DND-41 (cell line): ENCODE measurements at regions not wholly inside any gene's neighbourhood (a gene's known extent, or its start where the extent isn't known, plus 50 kb on each side); places are given as distances from the start of the nearest gene placed in this dataset.

Experiments
- ATAC-seq: fragments of 200-7000 bp; cut with Tn5 transposase; 3 replicates; pipeline ENCODE4 v1.9.1; 2021; ENCODE audit warnings: low read depth; ENCODE audit not compliant: insufficient read depth
- DNase-seq: peaks from one replicate; pipeline ENCODE4 v3.0.0-alpha.2; 2020
- H2AFZ ChIP-seq: 2 replicates; pipeline ENCODE4 v1.6.0; 2012; ENCODE audit warnings: low read depth, low read length
- H3K27ac ChIP-seq: 2 replicates; pipeline ENCODE4 v1.5.1; 2012; ENCODE audit warnings: low read length, inconsistent platforms
- H3K27me3 ChIP-seq: fragments of 200-600 bp; sonication (generic); 2 replicates; pipeline ENCODE4 v1.6.0; 2012; ENCODE audit warnings: low read length, mild to moderate bottlenecking, inconsistent platforms; ENCODE audit not compliant: insufficient read depth, poor library complexity
- H3K36me3 ChIP-seq: 2 replicates; pipeline ENCODE4 v1.5.1; 2012; ENCODE audit warnings: low read length, inconsistent platforms; ENCODE audit not compliant: insufficient read depth
- H3K4me1 ChIP-seq: 2 replicates; pipeline ENCODE4 v1.5.1; 2012; ENCODE audit warnings: mild to moderate bottlenecking, low read length; ENCODE audit not compliant: insufficient read depth
- H3K4me2 ChIP-seq: 2 replicates; pipeline ENCODE4 v1.6.0; 2012; ENCODE audit warnings: mild to moderate bottlenecking, moderate library complexity, low read length, inconsistent platforms; ENCODE audit not compliant: insufficient read depth
- H3K4me3 ChIP-seq, 2 experiments: fragments of 200-600 bp in 1 of 2; shearing (Covaris generic) in 1 of 2; 2 replicates each; pipeline ENCODE4 v1.5.1; 2012 to 2016; ENCODE audit warnings: inconsistent platforms in 2 of 2, low read length in 2 of 2, mild to moderate bottlenecking in 2 of 2, low read depth in 1 of 2, moderate library complexity in 1 of 2
- H3K79me2 ChIP-seq: 2 replicates; pipeline ENCODE4 v1.6.0; 2012; ENCODE audit warnings: low read length, inconsistent platforms; ENCODE audit not compliant: insufficient read depth
- H3K9ac ChIP-seq: 2 replicates; pipeline ENCODE4 v1.6.0; 2012; ENCODE audit warnings: low read depth, mild to moderate bottlenecking, inconsistent platforms, low read length, moderate library complexity
- H3K9me3 ChIP-seq: 2 replicates; pipeline ENCODE4 v1.5.1; 2012; ENCODE audit warnings: low read length, moderate library complexity, mild to moderate bottlenecking, inconsistent platforms; ENCODE audit not compliant: insufficient read depth, severe bottlenecking
- H4K20me1 ChIP-seq: 2 replicates; pipeline ENCODE4 v1.6.0; 2012; ENCODE audit warnings: low read length; ENCODE audit not compliant: insufficient read depth
- EZH2 ChIP-seq: IDR thresholded peaks from 3 replicates; pipeline ENCODE4 v1.6.1; 2012; ENCODE audit warnings: borderline replicate concordance, low read depth, mild to moderate bottlenecking, moderate library complexity, low read length, inconsistent platforms; ENCODE audit not compliant: severe bottlenecking
- TF ChIP-seq, protein P1 (sequence below): IDR thresholded peaks from 2 replicates; pipeline ENCODE4 v1.5.1; 2012; ENCODE audit warnings: borderline replicate concordance, low read length, moderate library complexity, mild to moderate bottlenecking; ENCODE audit not compliant: poor library complexity, severe bottlenecking; ENCODE audit errors: extremely low read depth

DNA sequence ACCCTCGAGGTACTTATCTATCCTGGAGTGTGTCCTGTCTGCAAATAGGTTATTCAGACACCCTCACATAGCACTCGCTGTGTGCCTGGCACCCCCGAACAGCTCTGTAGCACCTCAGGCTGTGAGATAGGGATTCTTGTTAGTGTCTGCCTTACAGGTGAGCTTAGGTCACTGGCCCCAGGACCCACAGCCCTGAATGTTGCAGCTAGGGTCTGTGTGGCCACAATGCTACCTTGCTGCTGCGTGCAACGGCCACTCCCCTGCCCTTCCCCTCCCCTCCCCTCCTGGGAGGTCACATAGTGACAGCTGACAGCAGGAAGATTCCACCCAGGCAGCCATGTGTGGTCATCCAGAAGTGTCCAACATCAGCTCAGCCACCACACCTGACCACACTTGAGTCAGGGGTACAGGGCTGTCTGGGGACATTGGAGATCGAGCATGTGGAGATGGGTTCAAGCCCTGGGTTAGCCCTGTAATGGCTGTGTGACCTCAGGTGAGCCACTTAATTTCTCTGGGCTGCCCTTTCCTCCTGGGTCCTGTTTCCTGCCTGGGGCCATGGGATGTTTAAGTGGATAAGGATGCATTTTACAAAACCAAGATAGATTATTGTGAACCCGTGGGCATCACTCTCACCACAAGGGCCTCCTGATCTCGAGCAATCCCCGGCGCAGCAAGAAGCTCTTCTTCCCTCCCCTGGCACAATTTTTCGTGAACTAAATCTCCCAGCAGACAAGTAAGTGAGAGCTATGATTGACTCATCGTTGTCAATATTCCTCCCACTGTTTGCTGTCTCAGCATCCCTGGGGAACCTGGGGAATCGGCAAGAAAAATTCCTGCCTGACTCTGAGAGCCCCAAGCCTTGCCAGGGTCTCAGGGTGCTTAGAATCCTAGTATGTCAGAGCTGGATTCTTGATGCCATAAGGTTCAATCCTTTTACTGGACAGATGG lies 208.7 kb downstream of the PTPRU start:
- Histone ChIP-seq H3K27ac (no peak overlapping the region), H3K9ac (no peak overlapping the region), H3K79me2 (no peaks in the 10 kb centered on the region), H3K4me1 (no peaks in the 10 kb centered on the region), H3K4me2 (no peak overlapping the region), H3K36me3 (no peaks in the 10 kb centered on the region), H3K9me3 (no peaks in the 10 kb centered on the region), H3K4me3 (no peak overlapping the region), H3K27me3 (no peaks in the 10 kb centered on the region), H4K20me1 (no peaks in the 10 kb centered on the region), H2AFZ (no peak overlapping the region)
- ATAC-seq (no peak), DNase-seq (no peak)
- no peak for TF ChIP-seq EZH2
- TF ChIP-seq, protein P1, sequence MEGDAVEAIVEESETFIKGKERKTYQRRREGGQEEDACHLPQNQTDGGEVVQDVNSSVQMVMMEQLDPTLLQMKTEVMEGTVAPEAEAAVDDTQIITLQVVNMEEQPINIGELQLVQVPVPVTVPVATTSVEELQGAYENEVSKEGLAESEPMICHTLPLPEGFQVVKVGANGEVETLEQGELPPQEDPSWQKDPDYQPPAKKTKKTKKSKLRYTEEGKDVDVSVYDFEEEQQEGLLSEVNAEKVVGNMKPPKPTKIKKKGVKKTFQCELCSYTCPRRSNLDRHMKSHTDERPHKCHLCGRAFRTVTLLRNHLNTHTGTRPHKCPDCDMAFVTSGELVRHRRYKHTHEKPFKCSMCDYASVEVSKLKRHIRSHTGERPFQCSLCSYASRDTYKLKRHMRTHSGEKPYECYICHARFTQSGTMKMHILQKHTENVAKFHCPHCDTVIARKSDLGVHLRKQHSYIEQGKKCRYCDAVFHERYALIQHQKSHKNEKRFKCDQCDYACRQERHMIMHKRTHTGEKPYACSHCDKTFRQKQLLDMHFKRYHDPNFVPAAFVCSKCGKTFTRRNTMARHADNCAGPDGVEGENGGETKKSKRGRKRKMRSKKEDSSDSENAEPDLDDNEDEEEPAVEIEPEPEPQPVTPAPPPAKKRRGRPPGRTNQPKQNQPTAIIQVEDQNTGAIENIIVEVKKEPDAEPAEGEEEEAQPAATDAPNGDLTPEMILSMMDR: no peak

GRCh38 chr1:29444081-29444715 lies 207.9 kb downstream of the PTPRU start:
- Histone ChIP-seq H2AFZ (no peak overlapping the region), H4K20me1 (no peaks in the 10 kb centered on the region), H3K9me3 (no peaks in the 10 kb centered on the region), H3K27ac (no peak overlapping the region), H3K4me1 (no peaks in the 10 kb centered on the region), H3K36me3 (no peaks in the 10 kb centered on the region), H3K79me2 (no peaks in the 10 kb centered on the region), H3K9ac (no peak overlapping the region), H3K4me3 (no peak overlapping the region), H3K27me3 (no peaks in the 10 kb centered on the region), H3K4me2 (no peak overlapping the region)
- TF ChIP-seq, protein P1: no peak
- TF ChIP-seq EZH2: no peak
- ATAC-seq (no peak), DNase-seq (no peak)

DNA sequence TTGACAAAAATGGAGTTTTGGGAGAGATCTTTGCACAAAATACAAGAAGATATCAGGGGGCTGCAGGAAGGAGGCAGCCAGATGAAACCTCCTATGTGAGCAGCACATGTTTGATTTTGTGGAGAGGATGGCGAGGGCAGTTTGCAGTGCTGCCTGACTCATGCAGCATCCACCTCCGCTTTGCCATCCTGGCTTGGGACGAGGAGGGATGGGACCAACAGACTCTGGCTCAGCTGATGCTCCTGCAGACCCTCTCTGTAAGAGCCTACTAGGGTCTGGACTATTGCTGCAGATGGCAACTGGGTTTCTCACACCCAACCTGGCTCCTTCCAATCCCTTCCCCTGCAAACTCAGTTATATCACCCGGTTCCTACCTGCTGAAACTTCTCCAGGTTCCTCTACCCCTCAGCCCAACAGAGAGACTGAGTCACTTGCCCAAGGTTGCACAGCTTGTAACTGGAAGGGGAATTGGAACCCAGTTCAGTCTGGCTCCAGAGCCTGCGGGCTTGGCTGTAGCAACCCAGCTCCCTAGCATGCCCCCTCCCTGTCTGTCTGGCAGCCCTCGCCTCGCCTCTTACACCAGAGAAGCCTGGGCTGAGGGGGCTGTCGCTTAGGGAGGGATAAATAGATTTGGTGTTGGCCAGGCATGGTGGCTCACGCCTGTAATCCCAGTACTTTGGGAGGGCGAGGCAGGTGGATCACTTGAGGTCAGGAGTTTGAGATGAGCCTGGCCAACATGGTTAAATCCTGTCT lies 205.8 kb downstream of the PTPRU start:
- TF ChIP-seq EZH2: no peak
- TF ChIP-seq, protein P1: no peak
- Histone ChIP-seq H4K20me1 (no peaks in the 10 kb centered on the region), H3K4me2 (no peak overlapping the region), H3K36me3 (no peaks in the 10 kb centered on the region), H3K27ac (no peak overlapping the region), H3K4me1 (no peaks in the 10 kb centered on the region), H3K27me3 (no peaks in the 10 kb centered on the region), H3K9me3 (no peaks in the 10 kb centered on the region), H3K79me2 (no peaks in the 10 kb centered on the region), H2AFZ (no peak overlapping the region), H3K9ac (no peak overlapping the region), H3K4me3 (no peak overlapping the region)
- no peak for ATAC-seq
- DNase-seq: no peak
